Mucosa of descending colon (tissue), 3 donors: ENCODE measurements at regions not wholly inside any gene's neighbourhood (a gene's known extent, or its start where the extent isn't known, plus 50 kb on each side); places are given as distances from the start of the nearest gene placed in this dataset.
A peak's percentile ranks its signal among the peaks of the same experiment; 100 is the strongest.

ENCODE experiments used
- ATAC-seq: fragments of 200-7000 bp; cut with Tn5 transposase; one replicate; pipeline ENCODE4 v1.9.1; 2020; ENCODE audit warnings: mild to moderate bottlenecking, moderate library complexity
- DNase-seq, 3 donors: peaks; one replicate each; pipeline ENCODE4 v3.0.0-alpha.2; 2020
- H3K36me3 ChIP-seq: fragments of 200-600 bp; one replicate; pipeline ENCODE4 v1.8.0; 2021; ENCODE audit warnings: low read depth, mild to moderate bottlenecking
- H3K4me1 ChIP-seq: fragments of 200-600 bp; one replicate; pipeline ENCODE4 v1.8.0; 2021; ENCODE audit warnings: low read depth, mild to moderate bottlenecking
- H3K4me3 ChIP-seq: fragments of 200-600 bp; one replicate; pipeline ENCODE4 v1.8.0; 2021; ENCODE audit warnings: mild to moderate bottlenecking
- H3K9me3 ChIP-seq: fragments of 200-600 bp; one replicate; pipeline ENCODE4 v1.8.0; 2021; ENCODE audit warnings: mild to moderate bottlenecking
- intact Hi-C, 2 donors: fragments of 100-400 bp; cut with DNase I in 1 of 2; cut with micrococcal nuclease in 1 of 2; formaldehyde crosslinking; loops; one replicate each; pipeline versions ENCODE4 v1.11.0 to v1.11.1; 2022; cut with DNase I, micrococcal nuclease
- TF ChIP-seq, protein P1 (sequence below): fragments of 200-600 bp; IDR thresholded peaks from one replicate; pipeline ENCODE4 v1.8.0; 2022; ENCODE audit warnings: antibody characterized with exemption, mild to moderate bottlenecking
- donor health status: DM: no; HTN: no; CAD: no; lungs with moderate emphysema.
- donor health status: DM: no; HTN: no; CAD: no.
- donor health status: DM: no; HTN: yes; CAD: no.

GRCh38 chr18:41690332-41691127 is 264.5 kb upstream of the PIK3C3 start:
- Histone ChIP-seq H3K36me3 (no peaks in the 10 kb centered on the region), H3K9me3 (no peaks in the 10 kb centered on the region), H3K4me3 (no peak overlapping the region), H3K4me1 (no peaks in the 10 kb centered on the region)
- ATAC-seq (no peak), DNase-seq (no peak)
- TF ChIP-seq, protein P1, sequence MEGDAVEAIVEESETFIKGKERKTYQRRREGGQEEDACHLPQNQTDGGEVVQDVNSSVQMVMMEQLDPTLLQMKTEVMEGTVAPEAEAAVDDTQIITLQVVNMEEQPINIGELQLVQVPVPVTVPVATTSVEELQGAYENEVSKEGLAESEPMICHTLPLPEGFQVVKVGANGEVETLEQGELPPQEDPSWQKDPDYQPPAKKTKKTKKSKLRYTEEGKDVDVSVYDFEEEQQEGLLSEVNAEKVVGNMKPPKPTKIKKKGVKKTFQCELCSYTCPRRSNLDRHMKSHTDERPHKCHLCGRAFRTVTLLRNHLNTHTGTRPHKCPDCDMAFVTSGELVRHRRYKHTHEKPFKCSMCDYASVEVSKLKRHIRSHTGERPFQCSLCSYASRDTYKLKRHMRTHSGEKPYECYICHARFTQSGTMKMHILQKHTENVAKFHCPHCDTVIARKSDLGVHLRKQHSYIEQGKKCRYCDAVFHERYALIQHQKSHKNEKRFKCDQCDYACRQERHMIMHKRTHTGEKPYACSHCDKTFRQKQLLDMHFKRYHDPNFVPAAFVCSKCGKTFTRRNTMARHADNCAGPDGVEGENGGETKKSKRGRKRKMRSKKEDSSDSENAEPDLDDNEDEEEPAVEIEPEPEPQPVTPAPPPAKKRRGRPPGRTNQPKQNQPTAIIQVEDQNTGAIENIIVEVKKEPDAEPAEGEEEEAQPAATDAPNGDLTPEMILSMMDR: no peak
- intact Hi-C loops: no loop called here

- ATAC-seq (peak; percentile 57), DNase-seq (peak in 1 of 3 donors; percentile 3)
- Histone ChIP-seq H3K36me3 (no peaks in the 10 kb centered on the region), H3K4me1 (no peaks in the 10 kb centered on the region), H3K4me3 (no peak overlapping the region), H3K9me3 (no peaks in the 10 kb centered on the region)
- intact Hi-C loops: no loop called here
- TF ChIP-seq, protein P1: no peak
These were observed 267.9 kb upstream of the PIK3C3 start for GRCh38 chr18:41687138-41687537.

- intact Hi-C loops: no loop called here
- TF ChIP-seq, protein P1: no peak
- no peaks in the 10 kb centered on the region for H3K9me3 ChIP-seq
- no peak for ATAC-seq
- H3K4me3 ChIP-seq: no peak overlapping the region
- H3K36me3 ChIP-seq: no peaks in the 10 kb centered on the region
- no peak for DNase-seq
- no peaks in the 10 kb centered on the region for H3K4me1 ChIP-seq
These were observed 273.7 kb upstream of the PIK3C3 start for GRCh38 chr18:41681138-41681880.

GRCh38 chr18:41674506-41674905 is 280.5 kb upstream of the PIK3C3 start:
- no peaks in the 10 kb centered on the region for H3K4me1 ChIP-seq
- intact Hi-C loops: no loop called here
- ATAC-seq: no peak
- no peaks in the 10 kb centered on the region for H3K36me3 ChIP-seq
- TF ChIP-seq, protein P1: no peak
- H3K9me3 ChIP-seq: no peaks in the 10 kb centered on the region
- DNase-seq: no peak
- no peak overlapping the region for H3K4me3 ChIP-seq

- no peaks in the 10 kb centered on the region for H3K36me3 ChIP-seq
- no peaks in the 10 kb centered on the region for H3K4me1 ChIP-seq
- DNase-seq: no peak
- intact Hi-C loops: no loop called here
- TF ChIP-seq, protein P1: no peak
- no peak for ATAC-seq
- no peaks in the 10 kb centered on the region for H3K9me3 ChIP-seq
- H3K4me3 ChIP-seq: no peak overlapping the region
These were observed 288.8 kb upstream of the PIK3C3 start for GRCh38 chr18:41666231-41666630.
